Body of pancreas (tissue), 4 donors: ENCODE measurements at regions not wholly inside any gene's neighbourhood (a gene's known extent, or its start where the extent isn't known, plus 50 kb on each side); places are given as distances from the start of the nearest gene placed in this dataset.

Experiments
- ATAC-seq: fragments of 150-250 bp; one replicate; pipeline ENCODE4 v1.9.1; 2016
- DNase-seq, 4 donors: peaks; one replicate each; pipeline ENCODE4 v3.0.0-alpha.2; 2019
- H3K27ac ChIP-seq, 4 donors: fragments of 200-600 bp; sonication (generic); 1 replicate in 3 of 4; 2 replicates in 1 of 4; pipeline versions ENCODE4 v1.5.1 to v1.6.1; 2016 to 2019; ENCODE audit warnings: mild to moderate bottlenecking in 1 of 4, mixed read lengths in 1 of 4, moderate library complexity in 1 of 4
- H3K27me3 ChIP-seq, 2 donors: fragments of 200-600 bp; sonication (generic); one replicate each; pipeline ENCODE4 v1.6.0; 2016; ENCODE audit warnings: mild to moderate bottlenecking in 1 of 2
- H3K36me3 ChIP-seq, 2 donors: fragments of 200-600 bp; sonication (generic); replicated peaks in 1 of 2; 2 replicates each; pipeline ENCODE4 v1.5.1; 2016; ENCODE audit warnings: low read depth in 2 of 2; ENCODE audit not compliant: insufficient read depth in 1 of 2
- H3K4me1 ChIP-seq: fragments of 200-600 bp; sonication (generic); one replicate; pipeline ENCODE4 v1.6.0; 2016
- H3K4me3 ChIP-seq, 2 donors: fragments of 200-600 bp; sonication (generic); 1 replicate in 1 of 2; 2 replicates in 1 of 2; pipeline ENCODE4 v1.5.1; 2016 to 2019
- H3K9me3 ChIP-seq, 3 donors: fragments of 200-600 bp; sonication (generic); 1 replicate in 2 of 3; 2 replicates in 1 of 3; pipeline ENCODE4 v1.5.1; 2016
- CTCF ChIP-seq, 7 experiments: fragments of 450-650 bp in 4 of 7; fragments of 200-600 bp in 3 of 7; sonication (generic) in 3 of 7; IDR thresholded peaks; one replicate each; pipeline ENCODE4 v1.5.1; 2016 to 2019; ENCODE audit warnings: antibody characterized with exemption in 7 of 7
- POLR2A ChIP-seq, 3 donors: fragments of 450-650 bp; IDR thresholded peaks; one replicate each; pipeline ENCODE4 v1.6.1; 2016; ENCODE audit warnings: antibody characterized with exemption in 3 of 3, mild to moderate bottlenecking in 2 of 3
- WGBS, 2 donors: methylation state at CpG; one replicate each; pipeline ENCODE4 v1.1.5; 2017; 5-methylcytosine and 5-hydroxymethylcytosine counted together
- intact Hi-C: fragments of 100-400 bp; cut with DNase I; formaldehyde crosslinking; loops from one replicate; pipeline ENCODE4 v1.15.1; 2023

GRCh38 chr3:157606011-157606851 is 103.0 kb upstream of the VEPH1 start:
- TF ChIP-seq CTCF (IDR thresholded peaks at IDR 0.05) (peak; percentile 57 to 82 (median 69)), POLR2A (IDR thresholded peaks at IDR 0.05) (no peak)
- intact Hi-C loops: no loop called here
- Histone ChIP-seq H3K4me3 (no peak overlapping the region), H3K27me3 (no peaks in the 10 kb centered on the region), H3K36me3 (no peaks in the 10 kb centered on the region), H3K9me3 (no peaks in the 10 kb centered on the region), H3K4me1 (no peaks in the 10 kb centered on the region), H3K27ac (no peak overlapping the region)
- ATAC-seq (peak; percentile 84), DNase-seq (peak; percentile 63 to 73 (median 66))
- WGBS, 2 donors: 30 to 35% methylated on average over 11 of the region's 11 CpGs

- intact Hi-C loops: no loop called here
- TF ChIP-seq CTCF (IDR thresholded peaks at IDR 0.05) (no peak), POLR2A (IDR thresholded peaks at IDR 0.05) (no peak)
- H3K4me1 ChIP-seq: no peaks in the 10 kb centered on the region
Observed at GRCh38 chr3:157605356-157605755, 102.1 kb upstream of the VEPH1 start.

GRCh38 chr3:157602424-157602823 is 99.2 kb upstream of the VEPH1 start:
- no peak overlapping the region for H3K4me3 ChIP-seq

More at GRCh38 chr3:157605356-157605755, 102.1 kb upstream of the VEPH1 start:
- DNase-seq: no peak
- Histone ChIP-seq H3K4me3 (no peak overlapping the region), H3K27me3 (no peaks in the 10 kb centered on the region), H3K9me3 (no peaks in the 10 kb centered on the region), H3K27ac (no peak overlapping the region), H3K36me3 (no peaks in the 10 kb centered on the region)
- WGBS, 2 donors: 66 to 73% methylated on average over 3 of the region's 3 CpGs
- ATAC-seq: no peak

GRCh38 chr3:157595259-157595658 is 92.0 kb upstream of the VEPH1 start:
- DNase-seq (no peak), ATAC-seq (no peak)
- H3K36me3 ChIP-seq: no peaks in the 10 kb centered on the region
- intact Hi-C loops: no loop called here
- TF ChIP-seq CTCF (IDR thresholded peaks at IDR 0.05) (no peak), POLR2A (IDR thresholded peaks at IDR 0.05) (no peak)
- H3K9me3 ChIP-seq: no peaks in the 10 kb centered on the region
- 56 to 60% methylated on average over 5 of the region's 5 CpGs for WGBS, 2 donors
- H3K4me3 ChIP-seq: no peak overlapping the region
- no peak overlapping the region for H3K27ac ChIP-seq
- no peaks in the 10 kb centered on the region for H3K4me1 ChIP-seq
- no peaks in the 10 kb centered on the region for H3K27me3 ChIP-seq

More at GRCh38 chr3:157602424-157602823, 99.2 kb upstream of the VEPH1 start:
- Histone ChIP-seq H3K9me3 (no peaks in the 10 kb centered on the region), H3K27ac (no peak overlapping the region), H3K27me3 (no peaks in the 10 kb centered on the region), H3K36me3 (no peaks in the 10 kb centered on the region), H3K4me1 (no peaks in the 10 kb centered on the region)
- ATAC-seq: no peak
- no peak for TF ChIP-seq CTCF (IDR thresholded peaks at IDR 0.05)
- TF ChIP-seq POLR2A (IDR thresholded peaks at IDR 0.05): no peak
- no peak for DNase-seq
- intact Hi-C loops: no loop called here
- 50 to 65% methylated on average over 1 of the region's 1 CpG for WGBS, 2 donors

- no peak for ATAC-seq
- 54 to 55% methylated on average over 4 of the region's 4 CpGs for WGBS, 2 donors
Observed at GRCh38 chr3:157594413-157594812, 91.2 kb upstream of the VEPH1 start.

More at GRCh38 chr3:157594413-157594812, 91.2 kb upstream of the VEPH1 start:
- Histone ChIP-seq H3K27me3 (no peaks in the 10 kb centered on the region), H3K27ac (no peak overlapping the region), H3K4me3 (no peak overlapping the region), H3K4me1 (no peaks in the 10 kb centered on the region), H3K36me3 (no peaks in the 10 kb centered on the region), H3K9me3 (no peaks in the 10 kb centered on the region)
- intact Hi-C loops: no loop called here
- TF ChIP-seq POLR2A (IDR thresholded peaks at IDR 0.05): no peak
- peak in 1 of 7 experiments; percentile 8 for TF ChIP-seq CTCF (IDR thresholded peaks at IDR 0.05)
- no peak for DNase-seq
